HEK293 (cell line): ENCODE measurements at regions not wholly inside any gene's neighbourhood (a gene's known extent, or its start where the extent isn't known, plus 50 kb on each side); places are given as distances from the start of the nearest gene placed in this dataset.

Source experiments
- INSM2 ChIP-seq: fragments of 450-650 bp; formaldehyde crosslinking; IDR thresholded peaks from 2 replicates; pipeline ENCODE4 v1.5.1; 2016; ENCODE audit warnings: missing biosample characterization, missing genetic modification characterization
- YY1 ChIP-seq: fragments of 450-650 bp; formaldehyde crosslinking; IDR thresholded peaks from 2 replicates; pipeline ENCODE4 v1.5.1; 2018; ENCODE audit warnings: missing biosample characterization, missing genetic modification characterization
- ZBTB10 ChIP-seq: fragments of 450-650 bp; formaldehyde crosslinking; IDR thresholded peaks from 2 replicates; pipeline ENCODE4 v1.5.1; 2016; ENCODE audit warnings: missing biosample characterization, missing genetic modification characterization
- ZBTB49 ChIP-seq: fragments of 450-650 bp; formaldehyde crosslinking; IDR thresholded peaks from 2 replicates; pipeline ENCODE4 v1.5.1; 2016; ENCODE audit warnings: missing biosample characterization, missing genetic modification characterization, low read depth
- ZBTB8A ChIP-seq: fragments of 450-650 bp; formaldehyde crosslinking; IDR thresholded peaks from 2 replicates; pipeline ENCODE4 v1.5.1; 2016; ENCODE audit warnings: missing biosample characterization, missing genetic modification characterization
- ZNF133 ChIP-seq: fragments of 450-650 bp; formaldehyde crosslinking; IDR thresholded peaks from 2 replicates; pipeline ENCODE4 v1.5.1; 2016; ENCODE audit warnings: missing biosample characterization, missing genetic modification characterization
- ZNF391 ChIP-seq: fragments of 450-650 bp; formaldehyde crosslinking; IDR thresholded peaks from 2 replicates; pipeline ENCODE4 v1.5.1; 2016; ENCODE audit warnings: low read depth, missing biosample characterization, missing genetic modification characterization, borderline replicate concordance
- ZNF416 ChIP-seq: fragments of 450-650 bp; formaldehyde crosslinking; IDR thresholded peaks from 2 replicates; pipeline ENCODE4 v1.5.1; 2016; ENCODE audit warnings: missing biosample characterization, missing genetic modification characterization
- ZNF600 ChIP-seq: fragments of 450-650 bp; formaldehyde crosslinking; IDR thresholded peaks from 2 replicates; pipeline ENCODE4 v1.5.1; 2016; ENCODE audit warnings: missing biosample characterization, missing genetic modification characterization
- TF ChIP-seq, protein P1 (sequence below): fragments of 450-650 bp; formaldehyde crosslinking; IDR thresholded peaks from 2 replicates; pipeline ENCODE4 v1.5.1; 2016; ENCODE audit warnings: missing biosample characterization, missing genetic modification characterization

DNA sequence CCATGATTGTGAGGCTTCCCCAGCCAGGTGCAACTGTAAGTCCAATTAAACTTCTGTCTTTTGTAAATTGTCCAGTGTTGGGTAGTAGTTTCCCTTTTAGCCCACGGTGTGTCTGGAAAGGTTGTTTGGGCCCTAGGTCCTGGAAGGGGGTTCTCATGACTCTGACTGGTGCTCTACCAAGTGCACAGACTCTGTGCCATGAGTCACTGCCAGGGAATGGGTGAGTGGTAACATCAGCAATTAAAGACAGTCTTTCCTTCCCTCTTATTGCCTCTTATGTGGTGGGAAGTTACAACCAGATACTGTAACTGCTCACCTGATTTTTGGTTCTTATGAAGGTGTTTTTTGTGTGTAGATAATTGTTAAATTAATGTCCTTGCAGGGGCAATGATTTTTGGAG lies 141.2 kb downstream of the PRDM9 start:
- no peak for TF ChIP-seq ZBTB49
- TF ChIP-seq ZNF416 = no peak
- TF ChIP-seq INSM2 (tag by site-specific recombination) = no peak
- no peak for TF ChIP-seq ZNF600
- TF ChIP-seq YY1 (tag by site-specific recombination) = no peak
- TF ChIP-seq, protein P1, sequence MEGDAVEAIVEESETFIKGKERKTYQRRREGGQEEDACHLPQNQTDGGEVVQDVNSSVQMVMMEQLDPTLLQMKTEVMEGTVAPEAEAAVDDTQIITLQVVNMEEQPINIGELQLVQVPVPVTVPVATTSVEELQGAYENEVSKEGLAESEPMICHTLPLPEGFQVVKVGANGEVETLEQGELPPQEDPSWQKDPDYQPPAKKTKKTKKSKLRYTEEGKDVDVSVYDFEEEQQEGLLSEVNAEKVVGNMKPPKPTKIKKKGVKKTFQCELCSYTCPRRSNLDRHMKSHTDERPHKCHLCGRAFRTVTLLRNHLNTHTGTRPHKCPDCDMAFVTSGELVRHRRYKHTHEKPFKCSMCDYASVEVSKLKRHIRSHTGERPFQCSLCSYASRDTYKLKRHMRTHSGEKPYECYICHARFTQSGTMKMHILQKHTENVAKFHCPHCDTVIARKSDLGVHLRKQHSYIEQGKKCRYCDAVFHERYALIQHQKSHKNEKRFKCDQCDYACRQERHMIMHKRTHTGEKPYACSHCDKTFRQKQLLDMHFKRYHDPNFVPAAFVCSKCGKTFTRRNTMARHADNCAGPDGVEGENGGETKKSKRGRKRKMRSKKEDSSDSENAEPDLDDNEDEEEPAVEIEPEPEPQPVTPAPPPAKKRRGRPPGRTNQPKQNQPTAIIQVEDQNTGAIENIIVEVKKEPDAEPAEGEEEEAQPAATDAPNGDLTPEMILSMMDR (tag by site-specific recombination) = no peak
- TF ChIP-seq ZNF133 (tag by site-specific recombination) = no peak
- TF ChIP-seq ZBTB10 (tag by site-specific recombination) = no peak
- TF ChIP-seq ZNF391 (tag by site-specific recombination) = no peak
- no peak for TF ChIP-seq ZBTB8A
